ENCODE measurements at regions not wholly inside any gene's neighbourhood (a gene's known extent, or its start where the extent isn't known, plus 50 kb on each side); places are given as distances from the start of the nearest gene placed in this dataset.
A peak's percentile ranks its signal among the peaks of the same experiment; 100 is the strongest.

DNA sequence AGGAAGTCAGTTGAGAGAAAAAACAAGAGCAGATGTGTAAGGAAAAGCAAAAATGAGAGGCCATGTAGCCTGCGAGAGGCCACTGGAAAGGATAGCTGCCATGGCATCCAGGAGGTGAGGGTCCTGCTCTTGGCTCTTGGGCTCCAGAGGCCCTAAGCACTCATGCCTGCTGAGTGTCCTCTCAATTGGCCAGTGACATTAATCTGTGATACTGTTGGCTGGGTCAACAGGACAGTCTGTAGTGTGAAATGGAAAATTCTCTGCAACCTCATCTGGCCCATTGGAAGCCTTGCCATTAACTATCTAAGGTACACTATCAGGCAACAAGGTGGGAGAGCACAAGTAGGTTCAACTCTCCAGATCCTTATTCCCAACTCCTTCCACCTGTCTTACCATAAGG is 180.9 kb downstream of the LY86 start:
- Histone ChIP-seq H3K36me3 (no peaks in the 10 kb centered on the region), H3K4me3 (ENCODE audit: low read depth, low read length) (no peak overlapping the region), H3K27me3 (ENCODE audit: insufficient read depth, low read depth, severe bottlenecking) (no peaks in the 10 kb centered on the region), H3K27ac (no peak overlapping the region), H3K9me3 (ENCODE audit: severe bottlenecking) (no peaks in the 10 kb centered on the region)
- TF ChIP-seq CTCF (IDR thresholded peaks at IDR 0.05; ENCODE audit: low read depth, low read length): no peak
- DNase-seq: no peak

DNA sequence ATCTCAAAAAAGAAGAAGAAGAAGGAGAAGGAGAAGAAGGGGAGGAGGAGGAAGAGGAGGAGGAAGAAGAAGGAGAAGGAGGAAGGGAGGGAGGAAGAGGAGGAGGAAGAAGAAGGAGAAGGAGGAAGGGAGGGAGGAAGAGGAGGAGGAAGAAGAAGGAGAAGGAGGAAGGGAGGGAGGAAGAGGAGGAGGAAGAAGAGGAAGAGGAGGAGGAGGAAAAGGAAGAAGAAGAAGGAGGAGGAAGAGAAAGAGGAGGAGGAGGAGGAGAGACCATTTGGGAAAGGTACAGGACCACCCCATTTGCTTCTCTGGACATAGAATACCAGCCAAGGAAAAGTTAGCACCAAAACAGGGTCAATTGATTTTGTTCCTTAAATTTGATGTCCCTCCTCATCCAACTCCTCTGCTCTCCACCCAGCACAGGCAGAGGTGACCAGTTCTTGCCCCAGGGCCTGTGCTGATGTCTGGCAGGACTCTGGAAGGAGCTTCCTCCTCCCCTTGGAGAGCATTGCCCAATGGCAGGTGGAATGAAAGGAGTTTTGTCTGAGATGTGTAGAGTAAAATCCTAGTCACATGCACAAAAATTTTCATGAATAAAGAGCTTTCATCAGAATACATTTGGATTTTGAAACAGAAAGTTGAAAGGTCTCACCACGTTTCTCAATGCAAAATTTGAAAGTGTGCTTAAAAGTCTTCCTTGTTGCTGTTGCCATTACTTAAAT is 182.9 kb downstream of the LY86 start:
- peak overlapping the region; percentile 67 for H3K27ac ChIP-seq
- H3K27me3 ChIP-seq (ENCODE audit: insufficient read depth, low read depth, severe bottlenecking): no peaks in the 10 kb centered on the region
- H3K36me3 ChIP-seq: no peaks in the 10 kb centered on the region
- no peak overlapping the region for H3K4me3 ChIP-seq (ENCODE audit: low read depth, low read length)
- peaks cover 1% of the 10 kb centered on the region for H3K9me3 ChIP-seq (ENCODE audit: severe bottlenecking)
- DNase-seq: no peak
- no peak for TF ChIP-seq CTCF (IDR thresholded peaks at IDR 0.05; ENCODE audit: low read depth, low read length)

DNA sequence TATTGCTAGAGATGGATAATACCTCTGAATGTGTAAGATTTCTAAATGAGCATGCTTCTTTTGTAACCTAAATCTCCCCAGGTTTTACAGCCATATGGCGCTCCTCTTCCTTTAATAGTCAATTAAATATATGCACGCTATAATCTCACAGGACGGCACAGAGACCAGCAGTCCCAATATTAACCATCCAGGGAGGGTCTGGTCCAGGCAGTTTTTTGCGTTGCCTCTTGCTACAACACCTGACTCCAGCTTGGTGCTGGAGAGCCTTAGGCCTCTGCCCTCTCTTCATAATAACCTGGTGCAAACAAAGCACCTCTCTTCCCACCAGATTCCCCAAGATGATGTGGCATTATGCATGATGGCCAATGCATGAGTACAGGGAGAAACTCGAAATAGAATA is 183.4 kb downstream of the LY86 start:
- H3K4me3 ChIP-seq (ENCODE audit: low read depth, low read length): no peak overlapping the region
- H3K27me3 ChIP-seq (ENCODE audit: insufficient read depth, low read depth, severe bottlenecking): no peaks in the 10 kb centered on the region
- H3K9me3 ChIP-seq (ENCODE audit: severe bottlenecking): peaks cover 3% of the 10 kb centered on the region
- H3K27ac ChIP-seq: peak overlapping the region; percentile 67
- no peak for TF ChIP-seq CTCF (IDR thresholded peaks at IDR 0.05; ENCODE audit: low read depth, low read length)
- no peaks in the 10 kb centered on the region for H3K36me3 ChIP-seq
- peak; percentile 54 for DNase-seq

DNA sequence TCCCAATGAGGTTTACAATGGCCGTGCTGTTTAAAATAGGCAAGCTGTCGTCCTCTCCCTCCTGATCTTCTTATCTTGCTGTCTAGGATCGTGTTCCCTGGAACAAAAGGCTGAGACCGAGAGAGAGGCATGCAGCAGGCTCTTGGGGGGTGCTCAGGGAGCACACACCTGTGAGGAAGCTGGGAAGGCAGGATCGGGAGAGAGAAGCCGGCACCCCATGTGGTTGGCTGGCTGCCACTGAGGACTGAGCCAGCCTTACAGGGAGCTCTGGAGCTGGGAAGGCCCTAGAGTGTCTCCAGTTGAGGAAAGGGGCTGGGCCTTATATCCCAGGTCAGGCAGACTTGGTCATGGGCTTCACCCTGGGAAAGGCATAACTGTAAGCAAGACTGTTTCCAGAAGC is 184.2 kb downstream of the LY86 start:
- H3K4me3 ChIP-seq (ENCODE audit: low read depth, low read length): no peak overlapping the region
- no peak for TF ChIP-seq CTCF (IDR thresholded peaks at IDR 0.05; ENCODE audit: low read depth, low read length)
- H3K27me3 ChIP-seq (ENCODE audit: insufficient read depth, low read depth, severe bottlenecking): no peaks in the 10 kb centered on the region
- DNase-seq: peak; percentile 68
- H3K36me3 ChIP-seq: no peaks in the 10 kb centered on the region
- peak overlapping the region; percentile 67 for H3K27ac ChIP-seq
- peaks cover 5% of the 10 kb centered on the region for H3K9me3 ChIP-seq (ENCODE audit: severe bottlenecking)

DNA sequence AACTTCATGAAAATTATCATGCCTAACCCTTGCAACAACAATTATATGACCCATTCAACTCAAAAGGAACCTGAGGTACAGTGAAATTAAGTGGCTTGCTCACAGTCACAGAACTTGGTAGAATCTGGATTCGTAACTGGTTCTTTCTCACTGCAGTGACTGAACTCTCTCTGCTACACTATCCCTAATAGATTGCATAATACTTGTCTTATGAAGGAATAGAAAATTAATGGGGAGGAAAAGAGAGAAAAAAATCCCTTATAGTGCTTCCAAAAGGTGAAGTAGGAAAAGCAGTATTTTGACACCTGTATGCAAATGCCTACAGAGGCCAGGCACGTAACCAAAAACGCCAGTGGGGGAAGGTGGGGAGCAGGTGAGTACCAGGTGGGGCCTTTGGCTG is 186.6 kb downstream of the LY86 start:
- no peak overlapping the region for H3K27ac ChIP-seq

More for the DNA sequence above, 186.6 kb downstream of the LY86 start:
- H3K9me3 ChIP-seq (ENCODE audit: severe bottlenecking): peaks cover 9% of the 10 kb centered on the region
- no peak for DNase-seq
- no peak for TF ChIP-seq CTCF (IDR thresholded peaks at IDR 0.05; ENCODE audit: low read depth, low read length)
- H3K27me3 ChIP-seq (ENCODE audit: insufficient read depth, low read depth, severe bottlenecking): no peaks in the 10 kb centered on the region
- H3K36me3 ChIP-seq: no peaks in the 10 kb centered on the region
- no peak overlapping the region for H3K4me3 ChIP-seq (ENCODE audit: low read depth, low read length)

All from WERI-Rb-1 (cell line).